ENCODE measurements at regions not wholly inside any gene's neighbourhood (a gene's known extent, or its start where the extent isn't known, plus 50 kb on each side); places are given as distances from the start of the nearest gene placed in this dataset.

- H3K27me3 ChIP-seq (ENCODE audit: insufficient read depth, low read length): peaks cover 23% of the 10 kb centered on the region
- H3K36me3 ChIP-seq (ENCODE audit: insufficient read depth, low read length): no peaks in the 10 kb centered on the region
- H3K79me2 ChIP-seq (ENCODE audit: control insufficient read depth, insufficient read depth, low read length, unreplicated experiment): no peaks in the 10 kb centered on the region
- no peak overlapping the region for H3K27ac ChIP-seq (ENCODE audit: low read depth, low read length)
- no peak overlapping the region for H3K4me3 ChIP-seq (ENCODE audit: low read depth, low read length)
- no peaks in the 10 kb centered on the region for H3K4me1 ChIP-seq (ENCODE audit: control insufficient read depth, insufficient read depth, low read length, unreplicated experiment)
- no peak overlapping the region for H2AFZ ChIP-seq (ENCODE audit: low read length, unreplicated experiment)
Measured at GRCh38 chr15:31516440-31516839, 189.8 kb downstream of the KLF13 start.

DNA sequence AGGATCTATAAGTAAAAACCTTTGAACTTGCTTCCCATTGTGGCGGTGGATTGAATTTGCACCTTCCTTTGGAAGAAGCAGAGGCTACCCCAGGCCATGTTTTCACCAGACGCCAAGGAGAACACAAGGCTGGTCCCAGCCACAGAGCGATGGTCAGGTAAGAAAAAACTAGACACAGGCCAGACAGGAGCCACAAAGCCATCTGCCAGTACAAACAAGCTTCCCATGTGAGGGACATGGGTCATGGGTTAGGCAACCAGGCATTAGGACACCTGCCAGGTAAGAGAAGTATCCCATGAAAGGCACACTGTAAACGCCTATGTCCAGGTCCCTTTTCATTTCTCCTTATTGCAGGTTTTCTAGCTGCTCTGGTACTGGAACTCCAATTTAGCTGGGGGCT lies 190.2 kb downstream of the KLF13 start:
- H3K4me3 ChIP-seq (ENCODE audit: low read depth, low read length): no peak overlapping the region
- peaks cover 28% of the 10 kb centered on the region for H3K27me3 ChIP-seq (ENCODE audit: insufficient read depth, low read length)
- no peaks in the 10 kb centered on the region for H3K79me2 ChIP-seq (ENCODE audit: control insufficient read depth, insufficient read depth, low read length, unreplicated experiment)
- no peak overlapping the region for H2AFZ ChIP-seq (ENCODE audit: low read length, unreplicated experiment)
- no peaks in the 10 kb centered on the region for H3K36me3 ChIP-seq (ENCODE audit: insufficient read depth, low read length)
- H3K4me1 ChIP-seq (ENCODE audit: control insufficient read depth, insufficient read depth, low read length, unreplicated experiment): no peaks in the 10 kb centered on the region
- no peak overlapping the region for H3K27ac ChIP-seq (ENCODE audit: low read depth, low read length)

GRCh38 chr15:31517711-31518110 lies 191.1 kb downstream of the KLF13 start:
- Histone ChIP-seq H3K4me1 (ENCODE audit: control insufficient read depth, insufficient read depth, low read length, unreplicated experiment) (no peaks in the 10 kb centered on the region), H3K79me2 (ENCODE audit: control insufficient read depth, insufficient read depth, low read length, unreplicated experiment) (no peaks in the 10 kb centered on the region), H3K27ac (ENCODE audit: low read depth, low read length) (no peak overlapping the region), H3K27me3 (ENCODE audit: insufficient read depth, low read length) (peaks cover 32% of the 10 kb centered on the region), H2AFZ (ENCODE audit: low read length, unreplicated experiment) (no peak overlapping the region), H3K4me3 (ENCODE audit: low read depth, low read length) (no peak overlapping the region), H3K36me3 (ENCODE audit: insufficient read depth, low read length) (no peaks in the 10 kb centered on the region)

- no peak overlapping the region for H3K4me3 ChIP-seq (ENCODE audit: low read depth, low read length)
- no peak overlapping the region for H3K27ac ChIP-seq (ENCODE audit: low read depth, low read length)
- H3K27me3 ChIP-seq (ENCODE audit: insufficient read depth, low read length): peaks cover 41% of the 10 kb centered on the region
- no peak overlapping the region for H2AFZ ChIP-seq (ENCODE audit: low read length, unreplicated experiment)
- H3K36me3 ChIP-seq (ENCODE audit: insufficient read depth, low read length): no peaks in the 10 kb centered on the region
- H3K4me1 ChIP-seq (ENCODE audit: control insufficient read depth, insufficient read depth, low read length, unreplicated experiment): no peaks in the 10 kb centered on the region
- H3K79me2 ChIP-seq (ENCODE audit: control insufficient read depth, insufficient read depth, low read length, unreplicated experiment): no peaks in the 10 kb centered on the region
Measured at GRCh38 chr15:31522028-31522427, 195.4 kb downstream of the KLF13 start.

DNA sequence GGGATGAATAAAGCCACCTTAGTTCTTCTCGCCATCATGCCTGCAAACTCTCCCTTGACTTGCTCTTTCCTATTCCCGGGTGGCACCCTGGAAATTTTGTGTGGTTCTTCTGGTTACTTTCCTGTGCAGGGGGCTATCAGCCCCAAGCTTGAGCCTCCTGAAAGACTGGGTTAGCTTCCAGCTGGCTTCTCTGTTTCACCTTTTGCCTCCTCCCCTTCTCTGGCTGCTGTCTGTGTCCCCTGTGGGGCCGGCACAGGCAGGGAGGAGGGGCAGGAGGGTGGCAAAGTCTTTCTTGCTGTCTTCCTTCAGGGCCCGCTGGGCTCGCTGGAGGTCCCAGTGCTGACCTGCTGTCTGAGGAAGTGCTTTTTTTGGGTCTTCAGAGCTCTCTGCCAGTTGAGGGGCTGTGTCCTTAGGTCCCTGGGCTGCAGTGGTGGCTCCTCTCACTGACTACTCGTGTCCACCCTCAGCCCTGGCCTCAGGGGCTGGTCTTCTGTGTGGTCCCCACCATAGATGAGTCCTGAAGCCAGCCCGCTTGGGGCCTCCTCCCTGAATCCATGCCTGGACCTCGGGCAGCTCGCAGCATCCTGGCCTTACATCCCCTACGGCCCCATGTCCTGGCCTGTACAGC lies 196.5 kb downstream of the KLF13 start:
- H3K27ac ChIP-seq (ENCODE audit: low read depth, low read length): no peak overlapping the region
- peaks cover 37% of the 10 kb centered on the region for H3K27me3 ChIP-seq (ENCODE audit: insufficient read depth, low read length)
- H3K4me3 ChIP-seq (ENCODE audit: low read depth, low read length): no peak overlapping the region
- H2AFZ ChIP-seq (ENCODE audit: low read length, unreplicated experiment): no peak overlapping the region
- H3K36me3 ChIP-seq (ENCODE audit: insufficient read depth, low read length): no peaks in the 10 kb centered on the region
- no peaks in the 10 kb centered on the region for H3K79me2 ChIP-seq (ENCODE audit: control insufficient read depth, insufficient read depth, low read length, unreplicated experiment)
- H3K4me1 ChIP-seq (ENCODE audit: control insufficient read depth, insufficient read depth, low read length, unreplicated experiment): no peaks in the 10 kb centered on the region

DNA sequence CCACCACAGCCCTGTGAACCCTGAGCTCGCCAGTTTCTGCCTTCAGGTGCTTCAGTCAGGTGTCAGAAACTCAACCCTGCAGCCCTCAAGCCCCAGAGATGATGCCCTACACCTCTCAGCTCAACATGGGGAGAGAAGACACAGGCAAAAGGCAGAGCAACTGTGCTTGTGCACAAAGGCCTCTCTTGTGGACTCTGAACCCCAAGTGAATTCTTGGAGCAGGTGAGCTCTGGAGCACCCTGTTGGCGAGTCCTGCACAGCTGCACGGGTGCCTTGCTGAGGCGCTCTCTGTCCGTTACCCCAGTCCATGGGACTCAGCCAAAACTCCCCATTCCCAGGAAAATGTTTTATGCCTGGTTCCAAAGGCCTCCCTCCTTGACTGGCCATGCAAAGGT lies 197.0 kb downstream of the KLF13 start:
- no peak overlapping the region for H2AFZ ChIP-seq (ENCODE audit: low read length, unreplicated experiment)
- no peaks in the 10 kb centered on the region for H3K79me2 ChIP-seq (ENCODE audit: control insufficient read depth, insufficient read depth, low read length, unreplicated experiment)
- no peak overlapping the region for H3K4me3 ChIP-seq (ENCODE audit: low read depth, low read length)
- peaks cover 37% of the 10 kb centered on the region for H3K27me3 ChIP-seq (ENCODE audit: insufficient read depth, low read length)
- H3K4me1 ChIP-seq (ENCODE audit: control insufficient read depth, insufficient read depth, low read length, unreplicated experiment): no peaks in the 10 kb centered on the region
- no peak overlapping the region for H3K27ac ChIP-seq (ENCODE audit: low read depth, low read length)
- no peaks in the 10 kb centered on the region for H3K36me3 ChIP-seq (ENCODE audit: insufficient read depth, low read length)

- Histone ChIP-seq H3K4me1 (ENCODE audit: control insufficient read depth, insufficient read depth, low read length, unreplicated experiment) (no peaks in the 10 kb centered on the region), H2AFZ (ENCODE audit: low read length, unreplicated experiment) (no peak overlapping the region), H3K36me3 (ENCODE audit: insufficient read depth, low read length) (no peaks in the 10 kb centered on the region), H3K27ac (ENCODE audit: low read depth, low read length) (no peak overlapping the region), H3K79me2 (ENCODE audit: control insufficient read depth, insufficient read depth, low read length, unreplicated experiment) (no peaks in the 10 kb centered on the region), H3K4me3 (ENCODE audit: low read depth, low read length) (no peak overlapping the region), H3K27me3 (ENCODE audit: insufficient read depth, low read length) (peaks cover 34% of the 10 kb centered on the region)
Measured at GRCh38 chr15:31525185-31525695, 198.6 kb downstream of the KLF13 start.

DNA sequence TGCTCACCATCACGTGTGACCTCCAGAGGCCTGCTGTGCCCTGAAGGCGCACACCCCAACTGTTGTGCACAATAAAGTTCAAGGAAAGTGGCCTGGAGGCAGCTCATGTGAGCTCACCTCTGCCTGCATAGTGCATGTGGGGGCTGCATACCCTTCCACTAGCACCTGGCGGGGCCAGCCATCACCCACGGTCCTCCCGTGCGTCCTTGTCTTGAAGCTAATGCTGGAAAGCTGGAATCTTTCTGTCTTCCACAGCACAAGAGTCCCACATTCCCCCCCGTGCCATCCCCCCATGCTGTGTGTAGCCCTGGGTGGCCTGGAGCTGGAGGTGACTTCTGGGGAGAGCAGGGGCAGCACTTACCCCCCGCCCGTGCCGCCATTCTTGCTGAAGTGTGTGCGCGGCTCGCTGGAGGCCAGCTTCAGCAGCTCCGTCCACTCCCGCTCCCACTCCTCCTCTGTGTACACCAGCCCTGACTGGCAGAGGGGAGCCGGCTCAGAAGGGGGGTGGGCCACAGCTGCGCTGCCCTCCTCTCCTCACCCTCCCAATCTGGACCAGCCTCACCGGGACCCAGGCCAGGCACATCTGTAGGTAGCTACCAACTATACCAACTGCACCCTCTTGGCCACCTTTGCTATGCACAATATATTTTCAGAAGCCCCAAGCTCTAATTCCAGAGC lies 199.5 kb downstream of the KLF13 start:
- no peak overlapping the region for H2AFZ ChIP-seq (ENCODE audit: low read length, unreplicated experiment)
- H3K36me3 ChIP-seq (ENCODE audit: insufficient read depth, low read length): no peaks in the 10 kb centered on the region
- no peak overlapping the region for H3K27ac ChIP-seq (ENCODE audit: low read depth, low read length)
- H3K27me3 ChIP-seq (ENCODE audit: insufficient read depth, low read length): peaks cover 34% of the 10 kb centered on the region
- H3K79me2 ChIP-seq (ENCODE audit: control insufficient read depth, insufficient read depth, low read length, unreplicated experiment): no peaks in the 10 kb centered on the region
- H3K4me1 ChIP-seq (ENCODE audit: control insufficient read depth, insufficient read depth, low read length, unreplicated experiment): no peaks in the 10 kb centered on the region
- no peak overlapping the region for H3K4me3 ChIP-seq (ENCODE audit: low read depth, low read length)

- no peak overlapping the region for H2AFZ ChIP-seq (ENCODE audit: low read length, unreplicated experiment)
- H3K27me3 ChIP-seq (ENCODE audit: insufficient read depth, low read length): peaks cover 26% of the 10 kb centered on the region
- H3K79me2 ChIP-seq (ENCODE audit: control insufficient read depth, insufficient read depth, low read length, unreplicated experiment): no peaks in the 10 kb centered on the region
- H3K27ac ChIP-seq (ENCODE audit: low read depth, low read length): no peak overlapping the region
- no peaks in the 10 kb centered on the region for H3K36me3 ChIP-seq (ENCODE audit: insufficient read depth, low read length)
- H3K4me1 ChIP-seq (ENCODE audit: control insufficient read depth, insufficient read depth, low read length, unreplicated experiment): no peaks in the 10 kb centered on the region
- no peak overlapping the region for H3K4me3 ChIP-seq (ENCODE audit: low read depth, low read length)
Measured at GRCh38 chr15:31526916-31527690, 200.5 kb downstream of the KLF13 start.

GRCh38 chr15:31528846-31529245 lies 202.2 kb downstream of the KLF13 start:
- no peak overlapping the region for H3K27ac ChIP-seq (ENCODE audit: low read depth, low read length)
- peaks cover 28% of the 10 kb centered on the region for H3K27me3 ChIP-seq (ENCODE audit: insufficient read depth, low read length)
- H3K4me3 ChIP-seq (ENCODE audit: low read depth, low read length): no peak overlapping the region
- no peaks in the 10 kb centered on the region for H3K4me1 ChIP-seq (ENCODE audit: control insufficient read depth, insufficient read depth, low read length, unreplicated experiment)
- no peak overlapping the region for H2AFZ ChIP-seq (ENCODE audit: low read length, unreplicated experiment)
- no peaks in the 10 kb centered on the region for H3K36me3 ChIP-seq (ENCODE audit: insufficient read depth, low read length)
- no peaks in the 10 kb centered on the region for H3K79me2 ChIP-seq (ENCODE audit: control insufficient read depth, insufficient read depth, low read length, unreplicated experiment)
